Osteocyte (in vitro differentiated cells): ENCODE measurements at regions not wholly inside any gene's neighbourhood (a gene's known extent, or its start where the extent isn't known, plus 50 kb on each side); places are given as distances from the start of the nearest gene placed in this dataset.

Experiments used
- DNase-seq: peaks from one replicate; pipeline ENCODE4 v3.0.0; 2021; ENCODE audit warnings: mixed read lengths; ENCODE audit not compliant: unreplicated experiment; ENCODE audit errors: extremely low spot score
- H3K27ac Mint-ChIP-seq: one replicate; pipeline ENCODE4 v1.8.0; 2021; ENCODE audit warnings: mild to moderate bottlenecking, mixed read lengths; ENCODE audit not compliant: unreplicated experiment
- H3K27me3 Mint-ChIP-seq: one replicate; pipeline ENCODE4 v1.8.0; 2021; ENCODE audit warnings: mixed read lengths; ENCODE audit not compliant: unreplicated experiment
- H3K36me3 Mint-ChIP-seq: one replicate; pipeline ENCODE4 v1.8.0; 2021; ENCODE audit warnings: mixed read lengths; ENCODE audit not compliant: unreplicated experiment
- H3K4me1 Mint-ChIP-seq: one replicate; pipeline ENCODE4 v1.8.0; 2021; ENCODE audit warnings: mixed read lengths; ENCODE audit not compliant: unreplicated experiment
- H3K4me3 Mint-ChIP-seq: one replicate; pipeline ENCODE4 v1.8.0; 2021; ENCODE audit warnings: mild to moderate bottlenecking, moderate library complexity, mixed read lengths; ENCODE audit not compliant: unreplicated experiment
- H3K9me3 Mint-ChIP-seq: one replicate; pipeline ENCODE4 v1.8.0; 2021; ENCODE audit warnings: mixed read lengths; ENCODE audit not compliant: unreplicated experiment
- CTCF ChIP-seq: fragments of 200-600 bp; sonication (generic); IDR thresholded peaks from 2 replicates; pipeline ENCODE4 v1.5.0; 2021; ENCODE audit warnings: antibody characterized with exemption, mild to moderate bottlenecking, moderate library complexity

- peak; percentile 73 for DNase-seq
Measured at GRCh38 chr7:156156734-156157408, 344.6 kb upstream of the SHH start.

GRCh38 chr7:156155988-156156733 is 343.9 kb upstream of the SHH start:
- no peak overlapping the region for H3K4me3 Mint-ChIP-seq
- H3K4me1 Mint-ChIP-seq: no peaks in the 10 kb centered on the region
- H3K27ac Mint-ChIP-seq: no peak overlapping the region
- H3K36me3 Mint-ChIP-seq: no peaks in the 10 kb centered on the region
- H3K9me3 Mint-ChIP-seq: peaks cover 30% of the 10 kb centered on the region
- no peaks in the 10 kb centered on the region for H3K27me3 Mint-ChIP-seq
- TF ChIP-seq CTCF: no peak
- peak; percentile 53 for DNase-seq

More at GRCh38 chr7:156156734-156157408, 344.6 kb upstream of the SHH start:
- Mint-ChIP-seq H3K27ac (no peak overlapping the region), H3K4me3 (no peak overlapping the region), H3K4me1 (no peaks in the 10 kb centered on the region), H3K27me3 (no peaks in the 10 kb centered on the region), H3K9me3 (peaks cover 25% of the 10 kb centered on the region), H3K36me3 (no peaks in the 10 kb centered on the region)
- no peak for TF ChIP-seq CTCF

- Mint-ChIP-seq H3K36me3 (no peaks in the 10 kb centered on the region), H3K27ac (no peak overlapping the region), H3K27me3 (no peaks in the 10 kb centered on the region), H3K9me3 (peaks cover 32% of the 10 kb centered on the region), H3K4me3 (no peak overlapping the region), H3K4me1 (no peaks in the 10 kb centered on the region)
- no peak for TF ChIP-seq CTCF
- DNase-seq: no peak
Measured at GRCh38 chr7:156153590-156153989, 341.3 kb upstream of the SHH start.

DNA sequence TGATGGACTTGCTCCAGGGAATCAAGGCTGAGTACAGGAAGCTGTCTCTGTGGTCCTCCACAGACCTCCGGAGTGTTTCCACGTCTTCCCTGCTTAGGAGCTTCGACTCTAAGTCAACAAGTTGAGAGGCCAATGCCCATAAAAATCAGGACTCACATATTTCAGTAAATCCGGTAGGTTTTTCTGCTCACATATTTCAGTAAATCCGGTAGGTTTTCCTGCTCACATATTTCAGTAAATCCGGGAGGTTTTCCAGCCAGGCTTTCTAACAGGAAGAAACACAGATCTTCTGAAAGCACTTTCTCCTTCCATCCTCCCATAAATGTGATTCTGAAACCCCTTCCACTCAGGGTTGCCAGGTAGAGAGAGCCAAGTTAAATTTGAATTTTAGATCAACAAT is 340.1 kb upstream of the SHH start:
- H3K9me3 Mint-ChIP-seq: peaks cover 29% of the 10 kb centered on the region
- TF ChIP-seq CTCF: no peak
- H3K4me3 Mint-ChIP-seq: no peak overlapping the region
- H3K27ac Mint-ChIP-seq: no peak overlapping the region
- no peaks in the 10 kb centered on the region for H3K36me3 Mint-ChIP-seq
- DNase-seq: no peak
- no peaks in the 10 kb centered on the region for H3K4me1 Mint-ChIP-seq
- H3K27me3 Mint-ChIP-seq: no peaks in the 10 kb centered on the region

DNA sequence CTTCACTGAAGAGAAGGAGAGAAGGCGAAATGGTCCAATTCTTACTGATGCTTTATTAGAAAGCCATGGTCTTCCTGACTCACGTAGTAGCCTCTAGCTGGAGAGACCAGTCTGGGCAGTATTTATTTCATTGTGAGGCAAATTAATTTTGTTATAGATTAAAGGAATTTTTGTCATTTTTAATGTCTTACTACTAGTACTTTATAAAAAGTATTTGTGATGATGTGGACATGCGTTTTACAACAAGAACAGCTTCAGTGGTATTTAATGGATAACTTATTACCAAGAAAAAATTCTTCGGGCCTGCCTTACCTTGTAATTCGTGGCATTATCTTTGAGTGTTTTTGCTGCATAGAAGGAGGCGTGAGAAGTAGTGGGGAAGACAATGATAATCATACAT is 339.4 kb upstream of the SHH start:
- Mint-ChIP-seq H3K27me3 (no peaks in the 10 kb centered on the region), H3K9me3 (peaks cover 32% of the 10 kb centered on the region), H3K27ac (no peak overlapping the region), H3K36me3 (no peaks in the 10 kb centered on the region), H3K4me1 (no peaks in the 10 kb centered on the region), H3K4me3 (no peak overlapping the region)
- DNase-seq: no peak
- TF ChIP-seq CTCF: no peak
